CMK (cell line): ENCODE measurements at regions not wholly inside any gene's neighbourhood (a gene's known extent, or its start where the extent isn't known, plus 50 kb on each side); places are given as distances from the start of the nearest gene placed in this dataset.
"Not testable (repeated sequence)": the region's sequence is repeated elsewhere in the genome, so short reads cannot be mapped to it uniquely, and the experiment has no call there.

ENCODE experiments used
- DNase-seq: peaks from one replicate; pipeline ENCODE4 v3.0.0-alpha.2; 2010; ENCODE audit warnings: low read depth

DNA sequence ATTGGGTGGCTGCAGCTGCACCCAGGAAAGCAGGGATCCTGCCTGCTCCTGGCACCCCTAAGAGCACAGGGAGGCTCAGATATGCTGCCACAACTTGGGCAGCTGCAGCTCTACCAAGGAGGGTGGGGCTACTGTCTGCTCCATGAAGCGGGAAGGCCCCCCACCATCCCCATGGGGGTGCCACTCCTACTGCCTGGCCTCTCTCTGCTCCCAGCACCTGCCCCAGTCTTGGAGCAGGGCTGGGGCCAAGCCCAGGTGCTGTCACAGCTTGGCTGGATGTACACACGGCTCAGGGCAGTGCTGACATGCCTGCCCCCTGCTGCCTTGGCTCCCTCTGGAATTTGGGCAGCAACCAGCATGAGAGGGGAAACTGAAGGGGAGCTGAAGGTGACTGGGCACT lies 214.7 kb upstream of the PLPPR1 start:
- no peak for DNase-seq

GRCh38 chr9:100819980-100820379 lies 208.5 kb upstream of the PLPPR1 start:
- DNase-seq = no peak

DNA sequence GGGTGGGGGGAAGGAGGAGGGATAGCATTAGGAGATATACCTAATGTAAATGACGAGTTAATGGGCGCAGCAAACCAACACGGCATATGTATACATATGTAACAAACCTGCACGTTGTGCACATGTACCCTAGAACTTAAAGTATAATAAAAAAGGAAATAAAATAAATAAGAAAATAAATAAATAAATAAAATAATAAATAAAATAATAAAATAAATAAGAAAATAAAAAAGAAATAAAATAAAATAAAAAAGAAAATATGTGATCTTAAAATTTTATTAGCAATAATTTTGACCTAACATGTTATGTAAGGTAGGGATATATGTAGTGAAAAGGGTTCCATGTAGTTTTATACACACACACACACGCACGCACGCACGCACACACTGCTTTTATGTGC lies 195.5 kb upstream of the PLPPR1 start:
- not testable (repeated sequence) for DNase-seq

GRCh38 chr9:100838857-100839256 lies 189.7 kb upstream of the PLPPR1 start:
- DNase-seq = no peak

DNA sequence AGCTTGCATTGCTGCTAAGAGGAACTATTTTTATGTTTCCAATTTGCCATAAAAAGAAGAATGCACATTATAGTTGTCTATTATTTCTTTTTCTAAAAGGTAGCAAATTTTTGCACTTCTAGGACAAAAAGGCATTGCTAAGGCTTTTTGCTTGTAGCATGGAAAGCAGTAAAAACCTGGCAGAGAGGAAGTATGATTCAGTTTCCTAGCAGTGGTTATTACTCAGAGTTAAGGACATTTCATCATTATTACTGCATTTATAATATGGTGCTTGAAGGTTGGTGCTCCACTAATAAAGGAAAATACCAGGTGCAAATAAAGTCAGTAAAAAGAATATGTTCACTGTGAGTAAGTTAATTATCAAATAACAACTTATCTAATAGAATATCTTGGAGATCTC lies 179.8 kb upstream of the PLPPR1 start:
- no peak for DNase-seq

DNA sequence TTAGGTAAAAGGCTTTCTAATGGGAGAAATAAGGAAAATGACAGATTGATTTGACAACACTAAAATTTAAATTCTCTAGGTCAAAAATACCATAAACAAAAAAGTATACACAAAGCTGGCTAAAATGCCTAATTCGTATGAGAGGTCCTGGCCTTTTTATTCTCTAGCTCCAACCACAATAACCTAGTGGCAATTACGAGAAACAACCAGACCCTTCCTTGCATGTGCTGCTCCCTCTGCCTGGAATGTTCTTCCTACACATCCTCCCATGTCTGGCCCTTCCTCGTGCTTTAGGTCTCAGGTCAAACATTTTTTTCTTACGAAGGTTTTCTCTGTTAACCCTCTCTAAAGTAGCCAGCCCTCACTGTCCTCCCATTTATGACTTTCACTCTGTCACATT lies 176.4 kb upstream of the PLPPR1 start:
- no peak for DNase-seq

GRCh38 chr9:100856238-100856637 lies 172.3 kb upstream of the PLPPR1 start:
- no peak for DNase-seq

DNA sequence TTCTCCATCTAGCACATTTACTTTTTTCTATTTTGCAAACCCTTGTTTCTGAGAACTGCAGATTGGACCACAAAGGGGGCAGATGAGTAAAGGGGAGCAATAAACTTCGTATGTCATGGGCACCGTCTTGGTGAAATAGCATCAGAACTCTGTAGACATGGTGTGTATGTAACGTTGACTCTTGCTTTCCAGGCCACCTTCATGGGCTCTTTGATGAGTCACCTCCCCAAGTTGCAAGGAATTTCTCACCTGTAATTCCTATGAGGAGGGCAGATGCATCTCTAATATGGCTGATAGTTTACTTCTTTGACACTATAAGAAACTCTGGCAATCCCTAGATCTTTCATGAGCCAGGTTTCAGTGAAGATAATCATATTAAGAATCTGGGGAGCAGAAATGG lies 163.4 kb upstream of the PLPPR1 start:
- no peak for DNase-seq

DNA sequence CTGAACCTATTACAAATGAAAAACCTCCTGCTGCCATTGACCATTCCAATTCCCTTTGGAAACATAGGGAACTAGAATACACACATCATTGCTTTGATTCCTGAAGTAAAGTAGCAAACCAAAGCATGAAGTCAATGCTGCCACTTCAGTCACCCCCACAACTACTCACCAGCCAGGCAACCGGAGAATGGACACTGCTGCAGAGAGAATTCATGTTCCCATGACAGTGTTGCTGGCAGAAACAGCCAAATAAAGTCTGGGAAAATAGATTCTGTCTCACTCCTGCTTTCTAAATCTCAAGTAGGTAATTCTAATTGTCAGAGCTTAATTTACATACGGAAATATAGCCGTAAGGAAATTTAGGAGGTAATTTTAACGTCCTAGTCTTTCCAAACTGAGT lies 162.9 kb upstream of the PLPPR1 start:
- no peak for DNase-seq

GRCh38 chr9:100869326-100869725 lies 159.2 kb upstream of the PLPPR1 start:
- no peak for DNase-seq

GRCh38 chr9:100879884-100880283 lies 148.6 kb upstream of the PLPPR1 start:
- DNase-seq = no peak

DNA sequence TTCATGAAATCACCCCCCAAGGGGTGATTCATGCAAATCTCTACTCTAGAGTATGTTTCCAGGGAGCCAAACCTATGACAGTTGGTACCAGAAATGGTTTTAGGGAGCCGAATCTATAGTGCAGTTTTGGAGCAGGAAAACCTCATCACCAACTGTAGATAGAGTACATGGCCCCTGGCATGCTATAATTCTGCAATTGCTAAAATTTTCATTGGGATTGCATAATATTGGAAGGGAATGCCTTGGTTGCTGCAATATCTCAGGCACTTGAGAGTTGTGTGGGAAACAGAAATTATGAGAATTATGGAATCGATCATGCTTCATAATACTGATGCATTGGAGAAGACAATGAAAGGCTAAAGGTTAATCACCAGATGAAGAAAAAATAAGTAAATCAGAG lies 148.2 kb upstream of the PLPPR1 start:
- DNase-seq = no peak

DNA sequence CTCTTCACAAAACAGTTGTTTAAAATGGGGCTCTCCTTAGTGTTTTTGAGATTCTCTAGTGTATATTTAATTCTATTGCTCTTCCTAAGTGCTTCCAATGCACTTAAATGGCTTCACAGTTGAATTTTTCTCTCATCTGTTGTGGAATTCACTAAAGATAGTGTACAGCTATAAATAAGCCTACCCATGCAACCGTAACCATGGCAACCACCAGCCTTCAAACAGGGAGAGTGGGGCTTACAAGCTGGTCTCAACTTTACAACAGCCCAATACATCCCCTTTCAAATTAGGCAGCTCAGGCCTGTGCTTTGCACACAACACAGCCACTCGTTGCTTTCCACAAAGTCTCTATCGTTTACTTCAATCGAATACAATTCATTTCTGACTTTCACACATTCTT lies 144.0 kb upstream of the PLPPR1 start:
- DNase-seq = no peak

GRCh38 chr9:100890321-100890720 lies 138.2 kb upstream of the PLPPR1 start:
- DNase-seq = no peak

DNA sequence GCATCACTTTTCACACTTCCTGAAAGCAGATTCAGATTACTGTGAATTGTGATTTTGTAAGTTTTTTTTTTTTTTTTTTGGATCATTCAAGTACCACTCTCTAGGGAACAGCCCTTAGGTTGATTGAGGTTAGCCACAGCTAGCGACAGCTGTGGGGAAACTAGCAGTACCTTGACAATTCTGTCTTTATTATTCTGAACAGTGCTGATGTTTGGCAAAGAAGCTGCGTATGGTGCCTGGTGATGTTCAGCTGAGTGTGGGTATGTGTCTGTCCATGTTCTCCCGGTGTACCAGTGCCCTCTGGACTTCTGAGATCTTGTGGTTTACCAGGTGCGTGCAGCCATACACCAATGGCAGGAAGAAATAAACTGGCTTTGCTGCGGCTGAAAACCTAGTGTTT lies 117.3 kb upstream of the PLPPR1 start:
- no peak for DNase-seq

- DNase-seq = no peak
Observed at GRCh38 chr9:100913257-100913656, 115.3 kb upstream of the PLPPR1 start.

DNA sequence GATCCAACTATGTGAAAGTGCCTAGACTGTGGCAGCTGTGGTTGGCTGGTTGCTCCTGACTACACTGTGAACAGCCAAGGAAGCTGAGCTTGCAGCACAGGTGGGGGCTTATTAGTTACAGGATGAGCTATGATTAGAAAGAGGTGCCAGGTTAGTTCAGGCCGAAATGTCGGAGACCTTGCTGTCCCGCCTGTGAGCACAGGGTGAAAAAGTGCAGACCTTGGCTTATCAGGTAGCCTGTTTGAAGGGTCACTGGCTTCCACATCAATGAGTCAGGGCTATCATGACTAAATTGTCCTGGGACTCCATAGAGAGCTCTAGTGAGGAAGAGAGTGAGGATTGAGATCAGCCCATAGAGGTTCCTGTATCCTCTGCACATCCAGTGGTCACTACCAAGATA lies 114.3 kb upstream of the PLPPR1 start:
- DNase-seq = no peak

- DNase-seq = no peak
Observed at GRCh38 chr9:100919506-100919905, 109.0 kb upstream of the PLPPR1 start.

GRCh38 chr9:100926366-100926765 lies 102.2 kb upstream of the PLPPR1 start:
- DNase-seq = no peak

- no peak for DNase-seq
Observed at GRCh38 chr9:100927763-100928162, 100.8 kb upstream of the PLPPR1 start.

- no peak for DNase-seq
Observed at GRCh38 chr9:100933656-100934055, 94.9 kb upstream of the PLPPR1 start.

GRCh38 chr9:100937382-100937781 lies 91.1 kb upstream of the PLPPR1 start:
- DNase-seq = no peak

GRCh38 chr9:100938507-100938906 lies 90.0 kb upstream of the PLPPR1 start:
- DNase-seq = no peak

GRCh38 chr9:100939636-100940035 lies 88.9 kb upstream of the PLPPR1 start:
- DNase-seq = no peak

DNA sequence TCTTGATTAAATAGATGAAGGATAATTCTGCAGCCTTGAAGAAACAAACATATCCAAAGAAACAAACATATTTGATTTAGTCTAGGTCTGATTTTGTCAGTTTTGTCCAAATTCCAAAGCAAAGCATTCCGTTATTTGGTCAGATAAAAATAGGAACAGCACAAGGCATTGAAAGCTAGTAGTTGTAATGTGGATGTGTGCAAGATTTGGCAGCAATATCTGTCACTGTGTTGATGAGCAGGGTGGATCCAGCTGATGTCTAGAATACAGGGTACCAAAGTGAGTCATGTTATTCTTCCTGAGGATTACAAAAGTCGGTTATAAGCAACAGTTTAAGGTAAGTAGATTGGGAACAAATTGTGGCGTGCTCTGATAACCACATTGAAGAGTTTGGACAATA lies 69.3 kb upstream of the PLPPR1 start:
- no peak for DNase-seq
